Right cardiac atrium (tissue), 5 donors: ENCODE measurements at regions not wholly inside any gene's neighbourhood (a gene's known extent, or its start where the extent isn't known, plus 50 kb on each side); places are given as distances from the start of the nearest gene placed in this dataset.

Experiments
- ATAC-seq, 2 donors: fragments of 200-7000 bp; cut with Tn5 transposase; one replicate each; pipeline versions ENCODE4 v1.8.0 to v1.9.1; 2020; ENCODE audit warnings: moderate library complexity in 2 of 2, mild to moderate bottlenecking in 1 of 2
- DNase-seq, 3 donors: peaks; one replicate each; pipeline ENCODE4 v3.0.0-alpha.2; 2020
- H3K27ac ChIP-seq: one replicate; pipeline ENCODE4 v1.5.1; 2013; ENCODE audit warnings: mild to moderate bottlenecking, low read length, control low read depth, moderate library complexity
- H3K27me3 ChIP-seq: one replicate; pipeline ENCODE4 v1.6.1; 2013; ENCODE audit not compliant: control insufficient read depth, insufficient read depth
- H3K4me1 ChIP-seq: one replicate; pipeline ENCODE4 v1.6.1; 2013; ENCODE audit warnings: low read length; ENCODE audit not compliant: control insufficient read depth, insufficient read depth
- H3K4me3 ChIP-seq: one replicate; pipeline ENCODE4 v1.5.1; 2013; ENCODE audit warnings: low read length, control low read depth
- H3K9me3 ChIP-seq: one replicate; pipeline ENCODE4 v1.6.1; 2013; ENCODE audit warnings: low read length; ENCODE audit not compliant: control insufficient read depth
- WGBS: extraction: QIAGEN DNeasy Blood & Tissue Kit; methylation state at CpG from one replicate; pipeline ENCODE4 v1.1.7; 2013; 5-methylcytosine and 5-hydroxymethylcytosine counted together
- intact Hi-C, 4 donors: fragments of 100-400 bp; cut with DNase I; formaldehyde crosslinking; loops; one replicate each; pipeline versions ENCODE4 v1.11.0 to v1.14.0; 2022 to 2023
- donor health status: healthy with polysubstance abuse.
- donor health status: DM: no; HTN: yes; CAD: no.
- donor health status: DM: no; HTN: no; CAD: no.
- donor health status: DM: no; HTN: yes; CAD: no; lungs with severe emphysema.
- donor health status: DM: yes; HTN: yes; CAD: no.

DNA sequence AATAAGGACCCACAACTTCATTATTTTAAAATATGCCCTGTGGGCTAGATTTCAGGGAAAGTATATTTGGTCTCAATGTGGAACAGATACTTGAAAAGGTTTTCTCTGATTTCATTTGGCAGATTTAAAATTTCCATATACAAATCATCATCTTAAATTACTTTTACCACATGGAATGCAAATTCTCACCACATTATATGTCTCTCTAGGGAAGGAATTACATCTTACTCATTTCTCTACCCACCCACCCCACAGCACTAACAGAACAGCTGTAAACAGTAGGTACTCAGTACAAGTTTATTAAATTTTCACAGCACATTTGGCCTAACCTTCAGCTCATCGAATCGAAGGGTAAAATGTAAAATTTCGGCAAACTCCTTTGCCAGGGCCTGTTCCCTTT lies 104.0 kb downstream of the CYRIA start:
- no peaks in the 10 kb centered on the region for H3K9me3 ChIP-seq

DNA sequence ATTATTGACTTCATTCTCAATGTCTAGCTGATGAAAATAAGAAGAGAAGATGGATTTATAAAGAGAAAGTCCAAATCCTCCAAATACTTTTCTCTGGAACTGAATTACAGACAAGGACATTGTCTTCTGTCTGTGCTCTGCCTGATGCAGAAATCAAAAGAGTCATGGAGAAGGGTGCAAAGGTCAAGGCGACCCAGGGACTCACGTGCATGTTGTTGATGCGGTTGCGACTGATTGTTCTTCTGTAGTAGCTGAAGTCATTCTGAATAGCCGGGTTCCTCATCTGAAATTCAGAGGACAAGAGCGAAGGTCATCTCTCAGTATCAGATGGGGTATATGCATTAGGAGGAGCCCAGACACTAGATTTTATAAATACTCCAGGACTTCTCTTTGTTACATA lies 104.4 kb downstream of the CYRIA start:
- WGBS: 90% methylated on average over 6 of the region's 6 CpGs
- Histone ChIP-seq H3K9me3 (no peaks in the 10 kb centered on the region), H3K27ac (no peak overlapping the region), H3K4me3 (no peak overlapping the region), H3K27me3 (no peaks in the 10 kb centered on the region), H3K4me1 (no peaks in the 10 kb centered on the region)
- DNase-seq: no peak
- no peak for ATAC-seq
- intact Hi-C loops: no loop called here

More for the DNA sequence above, 104.0 kb downstream of the CYRIA start:
- 96% methylated on average over 3 of the region's 3 CpGs for WGBS
- Histone ChIP-seq H3K27ac (no peak overlapping the region), H3K4me1 (no peaks in the 10 kb centered on the region), H3K4me3 (no peak overlapping the region), H3K27me3 (no peaks in the 10 kb centered on the region)
- DNase-seq (no peak), ATAC-seq (no peak)
- intact Hi-C loops: no loop called here

DNA sequence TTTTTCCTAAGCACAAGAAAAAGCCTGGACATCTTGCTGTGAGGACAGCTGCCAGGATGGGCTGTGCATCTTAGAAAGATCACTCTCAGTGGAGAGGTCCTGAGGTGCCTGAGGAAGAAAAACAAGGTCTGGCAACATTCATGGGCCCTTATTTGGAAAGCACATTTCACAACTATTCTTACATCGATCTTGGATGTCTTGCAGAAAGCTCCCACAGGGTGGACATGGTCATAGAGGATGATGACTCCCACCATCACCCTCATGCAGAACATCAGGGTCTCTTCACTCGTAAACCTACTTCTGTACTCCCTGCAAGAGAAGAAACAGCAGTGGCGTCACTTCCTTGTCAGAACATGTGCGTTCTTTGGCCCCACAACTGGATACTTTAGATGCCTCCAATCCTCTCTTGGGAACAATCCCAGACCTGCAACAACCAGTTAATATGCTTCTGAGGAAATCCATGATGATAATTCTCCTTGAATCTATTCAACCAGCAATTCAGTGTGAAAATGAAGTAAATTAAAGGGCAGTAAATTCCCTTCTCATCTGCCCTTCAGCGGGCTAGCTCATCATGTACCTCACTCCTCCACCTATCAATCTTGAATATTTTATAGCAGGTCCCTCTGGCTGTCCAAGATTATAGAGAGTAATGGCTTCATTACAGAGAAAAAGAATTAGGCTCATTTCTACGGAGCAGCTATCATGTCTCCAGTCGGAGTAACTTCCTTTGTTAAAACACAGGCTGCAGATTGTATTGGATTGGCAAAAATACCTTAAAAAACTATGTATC lies 106.2 kb downstream of the CYRIA start:
- no peak overlapping the region for H3K27ac ChIP-seq
- no peak for ATAC-seq
- H3K27me3 ChIP-seq: no peaks in the 10 kb centered on the region
- H3K9me3 ChIP-seq: no peaks in the 10 kb centered on the region
- 74% methylated on average over 7 of the region's 7 CpGs for whole genome bisulfite sequencing
- H3K4me3 ChIP-seq: no peak overlapping the region
- intact Hi-C loops: loop anchor here in 1 of 4 donors (10.0 kb wide), 1 partner anchor 195 kb away; no protein-coding TSS in a partner anchor
- no peak for DNase-seq
- H3K4me1 ChIP-seq: no peaks in the 10 kb centered on the region

GRCh38 chr2:16554060-16554583 lies 111.5 kb downstream of the CYRIA start:
- intact Hi-C loops: loop anchor here (5.0 to 10.0 kb wide), 3 partner anchors 53 to 203 kb away; no protein-coding TSS in a partner anchor

GRCh38 chr2:16553226-16553625 lies 112.4 kb downstream of the CYRIA start:
- Histone ChIP-seq H3K27ac (no peak overlapping the region), H3K27me3 (no peaks in the 10 kb centered on the region), H3K4me3 (no peak overlapping the region), H3K9me3 (no peaks in the 10 kb centered on the region), H3K4me1 (no peaks in the 10 kb centered on the region)
- 57% methylated on average over 4 of the region's 4 CpGs for WGBS
- DNase-seq: peak in 1 of 3 donors; percentile 51
- intact Hi-C loops: loop anchor here (2.0 to 10.0 kb wide), 4 partner anchors 54 to 204 kb away; no protein-coding TSS in a partner anchor
- peak in 1 of 2 donors; percentile 36 for ATAC-seq

More at GRCh38 chr2:16554060-16554583, 111.5 kb downstream of the CYRIA start:
- DNase-seq: no peak
- ATAC-seq: no peak
- Histone ChIP-seq H3K4me3 (no peak overlapping the region), H3K27me3 (no peaks in the 10 kb centered on the region), H3K9me3 (no peaks in the 10 kb centered on the region), H3K4me1 (no peaks in the 10 kb centered on the region), H3K27ac (no peak overlapping the region)

DNA sequence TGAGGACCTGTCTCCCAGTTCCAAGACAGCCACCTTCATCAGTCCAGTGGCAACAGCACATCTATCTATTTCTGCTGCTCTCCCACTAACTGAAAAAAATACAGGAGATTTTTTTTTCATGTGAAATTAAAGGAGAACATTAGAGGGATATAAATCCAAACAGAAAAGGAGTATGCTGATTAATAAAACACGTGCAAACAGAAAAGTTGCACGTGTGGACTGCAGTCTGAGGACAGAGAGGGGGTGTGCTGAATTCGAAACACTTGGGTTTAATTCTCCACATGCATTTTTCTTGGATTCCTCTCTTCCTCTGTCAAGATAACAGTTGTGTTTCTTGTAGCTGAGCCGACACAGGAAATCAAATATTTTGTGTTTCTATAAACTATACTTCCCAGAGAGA lies 113.4 kb downstream of the CYRIA start:
- Histone ChIP-seq H3K4me1 (no peaks in the 10 kb centered on the region), H3K4me3 (no peak overlapping the region), H3K27me3 (no peaks in the 10 kb centered on the region), H3K9me3 (no peaks in the 10 kb centered on the region), H3K27ac (no peak overlapping the region)
- intact Hi-C loops: loop anchor here (2.0 to 10.0 kb wide), 4 partner anchors 55 to 205 kb away; no protein-coding TSS in a partner anchor
- DNase-seq (no peak), ATAC-seq (no peak)
- WGBS: 52% methylated on average over 4 of the region's 4 CpGs

GRCh38 chr2:16548036-16548435 lies 117.6 kb downstream of the CYRIA start:
- no peak for DNase-seq
- no peak overlapping the region for H3K27ac ChIP-seq
- intact Hi-C loops: no loop called here
- WGBS: 74% methylated on average over 2 of the region's 2 CpGs
- no peaks in the 10 kb centered on the region for H3K9me3 ChIP-seq
- no peak for ATAC-seq
- H3K4me1 ChIP-seq: no peaks in the 10 kb centered on the region
- no peak overlapping the region for H3K4me3 ChIP-seq
- H3K27me3 ChIP-seq: no peaks in the 10 kb centered on the region

GRCh38 chr2:16546128-16546754 lies 119.4 kb downstream of the CYRIA start:
- Histone ChIP-seq H3K4me3 (no peak overlapping the region), H3K27me3 (no peaks in the 10 kb centered on the region), H3K27ac (no peak overlapping the region), H3K4me1 (no peaks in the 10 kb centered on the region), H3K9me3 (no peaks in the 10 kb centered on the region)
- ATAC-seq (no peak), DNase-seq (peak in 1 of 3 donors; percentile 27)
- intact Hi-C loops: no loop called here
- WGBS: 62% methylated on average over 2 of the region's 2 CpGs

GRCh38 chr2:16538707-16539106 lies 126.9 kb downstream of the CYRIA start:
- H3K4me3 ChIP-seq: no peak overlapping the region
- intact Hi-C loops: no loop called here
- no peaks in the 10 kb centered on the region for H3K4me1 ChIP-seq
- no peaks in the 10 kb centered on the region for H3K9me3 ChIP-seq
- no peak overlapping the region for H3K27ac ChIP-seq
- 39% methylated on average over 3 of the region's 3 CpGs for WGBS
- no peak for DNase-seq
- no peaks in the 10 kb centered on the region for H3K27me3 ChIP-seq
- ATAC-seq: no peak

GRCh38 chr2:16537347-16537746 lies 128.3 kb downstream of the CYRIA start:
- WGBS: 75% methylated on average over 5 of the region's 5 CpGs
- H3K27me3 ChIP-seq: no peaks in the 10 kb centered on the region
- no peaks in the 10 kb centered on the region for H3K4me1 ChIP-seq
- DNase-seq (no peak), ATAC-seq (no peak)
- intact Hi-C loops: no loop called here
- no peak overlapping the region for H3K27ac ChIP-seq
- H3K9me3 ChIP-seq: no peaks in the 10 kb centered on the region
- H3K4me3 ChIP-seq: no peak overlapping the region

GRCh38 chr2:16526193-16526592 lies 139.4 kb downstream of the CYRIA start:
- DNase-seq (no peak), ATAC-seq (no peak)
- no peaks in the 10 kb centered on the region for H3K9me3 ChIP-seq
- peaks cover 6% of the 10 kb centered on the region for H3K4me1 ChIP-seq
- no peak overlapping the region for H3K27ac ChIP-seq
- no peak overlapping the region for H3K4me3 ChIP-seq
- H3K27me3 ChIP-seq: no peaks in the 10 kb centered on the region
- intact Hi-C loops: no loop called here
- 81% methylated on average over 1 of the region's 1 CpG for WGBS
